K562 (cell line): ENCODE measurements at regions not wholly inside any gene's neighbourhood (a gene's known extent, or its start where the extent isn't known, plus 50 kb on each side); places are given as distances from the start of the nearest gene placed in this dataset.

Experiments used
- ATAC-seq: fragments of 200-7000 bp; cut with Tn5 transposase; 3 replicates; pipeline ENCODE4 v1.9.1; 2020; ENCODE audit warnings: moderate library complexity
- BruUV-seq: library from RNA; stranded (reverse); fragments of 400-500 nt; replicated peaks from 2 replicates; lab custom pipeline; 2021; lab: Mats Ljungman, UMichigan
- CTCF ChIA-PET: fragments of 300-600 bp; formaldehyde crosslinking; extraction: SDS; loops from one replicate; lab custom pipeline; 2021; ENCODE audit warnings: low intra/inter-chr PET ratio; lab: Yijun Ruan, JAX
- POLR2A ChIA-PET: fragments of 300-600, 350-650 bp; sonication (Branson Sonifier 250); formaldehyde crosslinking; extraction: SDS; loops from one replicate; lab custom pipeline; 2021; ENCODE audit warnings: antibody characterized with exemption, inconsistent platforms; lab: Yijun Ruan, JAX
- DNase-seq, 4 experiments: peaks; one replicate each; pipeline versions ENCODE4 v3.0.0 to v3.0.0-alpha.2; 2011 to 2018; ENCODE audit warnings: low spot score in 3 of 4, mixed read lengths in 3 of 4; ENCODE audit errors: extremely low read depth in 1 of 4
- FAIRE-seq: peaks from 2 replicates; lab custom pipeline; 2011; peaks lifted over from hg19 to GRCh38; lab: Jason Lieb, UNC
- H2AFZ ChIP-seq: 2 replicates; pipeline ENCODE4 v1.6.0; 2011; ENCODE audit warnings: low read depth, low read length, control low read depth, inconsistent platforms
- H3K27ac ChIP-seq: fragments of 200-600 bp; 3 replicates; pipeline ENCODE4 v1.8.0; 2011; ENCODE audit warnings: low read depth, mild to moderate bottlenecking, control low read depth, inconsistent platforms, low read length, moderate library complexity, mixed read lengths; ENCODE audit errors: extremely low read depth
- H3K27me3 ChIP-seq, 2 experiments: fragments of 300-600 bp in 1 of 2; 2 replicates in 1 of 2; 3 replicates in 1 of 2; pipeline versions ENCODE4 v1.6.0 to v1.8.0; 2011; ENCODE audit warnings: inconsistent platforms in 2 of 2, low read length in 2 of 2, mild to moderate bottlenecking in 1 of 2, mixed read lengths in 1 of 2, moderate library complexity in 1 of 2; ENCODE audit not compliant: control insufficient read depth in 2 of 2, insufficient read depth in 2 of 2
- H3K36me3 ChIP-seq: fragments of 300-600 bp; 3 replicates; pipeline ENCODE4 v1.8.0; 2011; ENCODE audit warnings: mild to moderate bottlenecking, low read length, inconsistent platforms; ENCODE audit not compliant: control insufficient read depth, insufficient read depth
- H3K4me1 ChIP-seq, 2 experiments: fragments of 200-600 bp in 1 of 2; replicated peaks in 1 of 2; 2 replicates in 1 of 2; 3 replicates in 1 of 2; pipeline versions ENCODE4 v1.5.1 to v1.8.0; 2011; ENCODE audit warnings: inconsistent platforms in 2 of 2, low read length in 2 of 2, mild to moderate bottlenecking in 1 of 2, mixed read lengths in 1 of 2, moderate library complexity in 1 of 2; ENCODE audit not compliant: control insufficient read depth in 2 of 2, insufficient read depth in 2 of 2
- H3K4me2 ChIP-seq: 2 replicates; pipeline ENCODE4 v1.6.1; 2011; ENCODE audit warnings: low read length, control low read depth, inconsistent platforms, mixed read lengths; ENCODE audit not compliant: insufficient read depth
- H3K4me3 ChIP-seq: fragments of 200-600 bp; sonication (generic), shearing (Covaris generic); 2 replicates; pipeline ENCODE4 v1.5.1; 2016; ENCODE audit warnings: control low read depth, inconsistent platforms
- H3K79me2 ChIP-seq: fragments of 200-600 bp; 3 replicates; pipeline ENCODE4 v1.8.0; 2011; ENCODE audit warnings: low read length, inconsistent platforms; ENCODE audit not compliant: control insufficient read depth, insufficient read depth
- H3K9ac ChIP-seq, 2 experiments: 2 replicates each; pipeline versions ENCODE4 v1.6.0 to v1.6.1; 2011; ENCODE audit warnings: low read depth in 2 of 2, low read length in 2 of 2, control low read depth in 1 of 2, inconsistent platforms in 1 of 2, mild to moderate bottlenecking in 1 of 2, mixed read lengths in 1 of 2; ENCODE audit not compliant: insufficient read depth in 1 of 2
- H3K9me1 ChIP-seq: one replicate; pipeline ENCODE4 v1.6.0; 2011; ENCODE audit warnings: inconsistent platforms, mild to moderate bottlenecking, low read length, moderate library complexity; ENCODE audit not compliant: control insufficient read depth, insufficient read depth
- H3K9me3 ChIP-seq: replicated peaks from 2 replicates; pipeline ENCODE4 v1.5.1; 2011; ENCODE audit warnings: low read depth, low read length, inconsistent platforms; ENCODE audit not compliant: control insufficient read depth, insufficient read depth
- H4K20me1 ChIP-seq: replicated peaks from 2 replicates; pipeline ENCODE4 v1.6.1; 2011; ENCODE audit warnings: low read length, inconsistent platforms, mixed read lengths; ENCODE audit not compliant: control insufficient read depth, insufficient read depth
- ATF6 ChIP-seq: sonication (generic); formaldehyde crosslinking; IDR thresholded peaks from 2 replicates; pipeline ENCODE4 v1.4.0; 2020; ENCODE audit warnings: mild to moderate bottlenecking, missing genetic modification reagents
- CBX5 ChIP-seq: IDR thresholded peaks from 2 replicates; pipeline ENCODE4 v1.6.1; 2014; ENCODE audit warnings: low read depth, borderline replicate concordance
- EGR1 ChIP-seq: fragments of 450-650 bp; conservative IDR thresholded peaks from 2 replicates; pipeline ENCODE4 v1.6.1; 2017; ENCODE audit warnings: mild to moderate bottlenecking
- ELF2 ChIP-seq: fragments of 250-450 bp; sonication (Bioruptor Pico); IDR thresholded peaks from 2 replicates; pipeline ENCODE4 v1.5.0; 2021; ENCODE audit warnings: mild to moderate bottlenecking
- FOXA3 ChIP-seq, 2 experiments: fragments of 450-650 bp in 1 of 2; sonication (generic) in 1 of 2; formaldehyde crosslinking; IDR thresholded peaks in 1 of 2; conservative IDR thresholded peaks in 1 of 2; 2 replicates each; pipeline versions ENCODE4 v1.4.0 to v1.8.0; 2020 to 2022; ENCODE audit warnings: mild to moderate bottlenecking in 2 of 2, missing genetic modification reagents in 1 of 2
- GATAD2B ChIP-seq: fragments of 450-650 bp; IDR thresholded peaks from 2 replicates; pipeline ENCODE4 v1.6.1; 2017; ENCODE audit warnings: mild to moderate bottlenecking, borderline replicate concordance
- TRIM28 ChIP-seq: fragments of 450-650 bp; IDR thresholded peaks from 2 replicates; pipeline ENCODE4 v1.6.1; 2017
- U2AF2 ChIP-seq: fragments of 200-400 bp; formaldehyde crosslinking; optimal IDR thresholded peaks from 2 replicates; pipeline ENCODE3; 2017; ENCODE audit warnings: low read depth, mild to moderate bottlenecking, low read length
- ZNF436 ChIP-seq: fragments of 250-450, 450-650 bp; sonication (Bioruptor Pico); formaldehyde crosslinking; IDR thresholded peaks from 2 replicates; pipeline ENCODE4 v1.7.0; 2020; ENCODE audit warnings: mild to moderate bottlenecking
- whole genome bisulfite sequencing: fragments of 100-300 bp; shearing (Covaris generic); methylation state at CpG from one replicate; pipeline ENCODE4 v1.1.6; 2016; ENCODE audit warnings: low coverage, mixed read lengths; ENCODE audit not compliant: insufficient coverage; ENCODE audit errors: missing lambda C conversion rate; 5-methylcytosine and 5-hydroxymethylcytosine counted together
- in situ Hi-C: fragments of 300-500 bp; cut with MboI; formaldehyde crosslinking; loops from 4 replicates; pipeline ENCODE4 v1.15.0; 2018; ENCODE audit warnings: inconsistent platforms, mixed read lengths
- intact Hi-C: fragments of 100-400 bp; cut with micrococcal nuclease; formaldehyde crosslinking; loops from 2 replicates; pipeline ENCODE4 v1.14.2; 2022
- TF ChIP-seq, protein P1 (sequence below), 2 experiments: fragments of 200-800 bp in 1 of 2; sonication (Bioruptor generic) in 1 of 2; sonication (generic) in 1 of 2; formaldehyde crosslinking in 1 of 2; IDR thresholded peaks in 1 of 2; conservative IDR thresholded peaks in 1 of 2; 2 replicates each; pipeline versions ENCODE4 v1.5.0 to v1.6.1; 2016 to 2020; ENCODE audit warnings: missing compliant biosample characterization in 1 of 2, missing genetic modification characterization in 1 of 2, missing genetic modification reagents in 1 of 2

DNA sequence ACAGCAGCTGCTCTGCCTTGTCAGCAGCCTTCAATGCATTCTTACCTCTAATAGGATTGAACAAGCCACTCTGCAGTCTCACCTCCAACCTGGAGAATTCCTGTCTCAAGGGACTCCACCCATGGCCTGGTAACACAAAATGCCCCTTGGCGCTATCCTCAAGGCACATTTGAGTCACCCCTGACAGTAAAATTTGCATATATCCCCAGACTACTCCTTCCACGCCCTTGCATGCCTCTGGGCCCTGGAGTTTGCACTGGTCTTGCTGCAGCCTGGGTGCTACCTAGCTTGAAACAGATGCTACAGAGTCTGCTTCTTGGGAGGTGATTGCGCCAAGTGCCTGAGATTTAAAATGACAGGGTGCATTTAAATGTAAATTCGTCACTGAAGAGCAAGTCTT is 391.4 kb upstream of the MAF start:
- ATAC-seq (no peak), DNase-seq (no peak), FAIRE-seq (no peak)
- no peaks in the 10 kb centered on the region for H3K79me2 ChIP-seq
- H3K9me1 ChIP-seq: no peaks in the 10 kb centered on the region
- POLR2A ChIA-PET: interaction anchor here (0.6 to 1.5 kb wide), 5 partner anchors 9 to 403 kb away, joined by 3 to 5 read pairs (median 3); no protein-coding TSS in a partner anchor
- H3K4me3 ChIP-seq: no peak overlapping the region
- H3K36me3 ChIP-seq: no peaks in the 10 kb centered on the region
- no peak overlapping the region for H3K4me2 ChIP-seq
- H2AFZ ChIP-seq: no peak overlapping the region
- H3K27ac ChIP-seq: no peak overlapping the region
- BruUV-seq: no TSS peak
- no peaks in the 10 kb centered on the region for H3K9me3 ChIP-seq
- H3K4me1 ChIP-seq: peaks cover 3 to 33% of the 10 kb centered on the region in 2 experiments; a peak in 4 of 5 replicates
- H4K20me1 ChIP-seq: no peaks in the 10 kb centered on the region
- TF ChIP-seq TRIM28 (peak; percentile 49; the same call in 1 of the 2 replicates), EGR1 (no peak), CBX5 (peak; percentile 75; the same call in 1 of the 2 replicates), GATAD2B (no peak)
- CTCF ChIA-PET: no interaction called here
- no peak overlapping the region for H3K9ac ChIP-seq
- WGBS: 73% methylated on average over 4 of the region's 4 CpGs
- intact Hi-C loops: no loop called here
- in situ Hi-C loops: no loop called here
- H3K27me3 ChIP-seq: no peaks in the 10 kb centered on the region; a peak in 1 of 5 replicates

DNA sequence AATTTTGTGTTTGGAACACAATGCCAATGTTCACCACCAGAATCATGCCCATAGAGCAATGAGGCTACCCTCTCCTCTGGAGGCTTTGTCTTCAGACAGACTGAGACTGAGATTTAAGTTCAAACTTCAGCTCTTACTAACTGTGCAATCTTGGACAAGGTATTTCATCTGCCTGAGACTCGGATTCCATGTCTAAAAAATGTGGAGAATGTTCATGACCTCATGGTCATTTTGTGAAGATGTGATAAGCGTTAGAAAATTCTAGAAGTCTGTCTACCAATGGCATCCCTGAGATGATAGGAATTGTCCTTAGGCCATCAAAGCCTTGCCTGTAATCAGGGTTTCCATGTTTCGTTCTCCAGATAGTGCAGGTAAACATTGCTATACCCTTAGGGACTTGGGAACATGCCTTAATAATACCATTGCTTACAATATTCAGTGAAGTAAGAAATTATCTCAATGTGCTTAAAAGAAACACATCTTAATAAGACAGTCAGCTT is 388.2 kb upstream of the MAF start:
- ATAC-seq (no peak), FAIRE-seq (peak; percentile 19)
- no peaks in the 10 kb centered on the region for H3K36me3 ChIP-seq
- no TSS peak for BruUV-seq
- H2AFZ ChIP-seq: peak overlapping the region; percentile 58
- H3K9ac ChIP-seq: no peak overlapping the region
- H3K27ac ChIP-seq: no peak overlapping the region
- TF ChIP-seq, protein P1, sequence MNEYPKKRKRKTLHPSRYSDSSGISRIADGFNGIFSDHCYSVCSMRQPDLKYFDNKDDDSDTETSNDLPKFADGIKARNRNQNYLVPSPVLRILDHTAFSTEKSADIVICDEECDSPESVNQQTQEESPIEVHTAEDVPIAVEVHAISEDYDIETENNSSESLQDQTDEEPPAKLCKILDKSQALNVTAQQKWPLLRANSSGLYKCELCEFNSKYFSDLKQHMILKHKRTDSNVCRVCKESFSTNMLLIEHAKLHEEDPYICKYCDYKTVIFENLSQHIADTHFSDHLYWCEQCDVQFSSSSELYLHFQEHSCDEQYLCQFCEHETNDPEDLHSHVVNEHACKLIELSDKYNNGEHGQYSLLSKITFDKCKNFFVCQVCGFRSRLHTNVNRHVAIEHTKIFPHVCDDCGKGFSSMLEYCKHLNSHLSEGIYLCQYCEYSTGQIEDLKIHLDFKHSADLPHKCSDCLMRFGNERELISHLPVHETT (CRISPR knock-in tag; conservative IDR thresholded peaks at IDR 0.05 in 1 of 2, IDR thresholded peaks at IDR 0.05 in 1 of 2): 0 out of 4 replicates have a peak, but pooled peaks of 1 of the 2 experiments have one; percentile 30
- TF ChIP-seq ATF6 (CRISPR knock-in tag): no peak
- TF ChIP-seq U2AF2: no peak
- no peak for TF ChIP-seq ELF2 (CRISPR knock-in tag)
- TF ChIP-seq ZNF436 (CRISPR knock-in tag): no peak
- no peak for TF ChIP-seq FOXA3 (CRISPR knock-in tag; conservative IDR thresholded peaks at IDR 0.05 in 1 of 2, IDR thresholded peaks at IDR 0.05 in 1 of 2)
- TF ChIP-seq, all 486 proteins: peak for 1
- H3K4me2 ChIP-seq: no peak overlapping the region; the same call in 1 of the 2 replicates
- H3K4me3 ChIP-seq: no peak overlapping the region
- H3K4me1 ChIP-seq: peaks cover 1 to 28% of the 10 kb centered on the region in 2 experiments; a peak in 4 of 5 replicates
- in situ Hi-C loops: no loop called here
- POLR2A ChIA-PET: interaction anchor here (0.6 to 2.3 kb wide), 3 partner anchors 17 to 519 kb away, joined by 3 to 8 read pairs (median 7); no protein-coding TSS in a partner anchor
- no peak for DNase-seq
- H3K27me3 ChIP-seq: no peaks in the 10 kb centered on the region; a peak in 1 of 5 replicates
- 49% methylated on average over 3 of the region's 3 CpGs for WGBS
- H3K79me2 ChIP-seq: no peaks in the 10 kb centered on the region
- intact Hi-C loops: no loop called here
- no peaks in the 10 kb centered on the region for H3K9me3 ChIP-seq
- no peaks in the 10 kb centered on the region for H3K9me1 ChIP-seq
- CTCF ChIA-PET: no interaction called here
- H4K20me1 ChIP-seq: no peaks in the 10 kb centered on the region
